Tibial nerve (tissue), 4 donors: ENCODE measurements at regions not wholly inside any gene's neighbourhood (a gene's known extent, or its start where the extent isn't known, plus 50 kb on each side); places are given as distances from the start of the nearest gene placed in this dataset.

Experiments
- EP300 ChIP-seq, 2 donors: sonication (generic); formaldehyde crosslinking; IDR thresholded peaks; one replicate each; pipeline ENCODE4 v1.6.1; 2017; ENCODE audit warnings: antibody characterized with exemption in 2 of 2, mild to moderate bottlenecking in 1 of 2
- POLR2A ChIP-seq, 2 donors: fragments of 450-650 bp; IDR thresholded peaks; one replicate each; pipeline ENCODE4 v1.6.1; 2017; ENCODE audit warnings: antibody characterized with exemption in 2 of 2, mild to moderate bottlenecking in 2 of 2, moderate library complexity in 2 of 2
- TF ChIP-seq, protein P1 (sequence below), 5 experiments: fragments of 200-600 bp in 3 of 5; fragments of 450-650 bp in 2 of 5; sonication (generic) in 3 of 5; IDR thresholded peaks; one replicate each; pipeline ENCODE4 v1.5.1; 2016 to 2019; ENCODE audit warnings: antibody characterized with exemption in 5 of 5, mild to moderate bottlenecking in 3 of 5, moderate library complexity in 2 of 5

- TF ChIP-seq, protein P1, sequence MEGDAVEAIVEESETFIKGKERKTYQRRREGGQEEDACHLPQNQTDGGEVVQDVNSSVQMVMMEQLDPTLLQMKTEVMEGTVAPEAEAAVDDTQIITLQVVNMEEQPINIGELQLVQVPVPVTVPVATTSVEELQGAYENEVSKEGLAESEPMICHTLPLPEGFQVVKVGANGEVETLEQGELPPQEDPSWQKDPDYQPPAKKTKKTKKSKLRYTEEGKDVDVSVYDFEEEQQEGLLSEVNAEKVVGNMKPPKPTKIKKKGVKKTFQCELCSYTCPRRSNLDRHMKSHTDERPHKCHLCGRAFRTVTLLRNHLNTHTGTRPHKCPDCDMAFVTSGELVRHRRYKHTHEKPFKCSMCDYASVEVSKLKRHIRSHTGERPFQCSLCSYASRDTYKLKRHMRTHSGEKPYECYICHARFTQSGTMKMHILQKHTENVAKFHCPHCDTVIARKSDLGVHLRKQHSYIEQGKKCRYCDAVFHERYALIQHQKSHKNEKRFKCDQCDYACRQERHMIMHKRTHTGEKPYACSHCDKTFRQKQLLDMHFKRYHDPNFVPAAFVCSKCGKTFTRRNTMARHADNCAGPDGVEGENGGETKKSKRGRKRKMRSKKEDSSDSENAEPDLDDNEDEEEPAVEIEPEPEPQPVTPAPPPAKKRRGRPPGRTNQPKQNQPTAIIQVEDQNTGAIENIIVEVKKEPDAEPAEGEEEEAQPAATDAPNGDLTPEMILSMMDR (IDR thresholded peaks at IDR 0.05), result no peak
- TF ChIP-seq EP300 (IDR thresholded peaks at IDR 0.05) (no peak), POLR2A (IDR thresholded peaks at IDR 0.05) (no peak)
Measured at GRCh38 chr1:116306840-116307442, 66.1 kb upstream of the ATP1A1 start.
